HG02759 (cell line): ENCODE measurements at regions not wholly inside any gene's neighbourhood (a gene's known extent, or its start where the extent isn't known, plus 50 kb on each side); places are given as distances from the start of the nearest gene placed in this dataset.

Experiments
- ATAC-seq: cut with Tn5 transposase; IDR thresholded peaks from one replicate; pipeline ENCODE4 v1.9.1; 2021; ENCODE audit warnings: mild to moderate bottlenecking, moderate library complexity; ENCODE audit not compliant: unreplicated experiment

- ATAC-seq: no peak
These were observed 253.9 kb downstream of the TAF11L14 start for GRCh38 chr5:17888155-17888554.

- no peak for ATAC-seq
These were observed 256.2 kb downstream of the TAF11L14 start for GRCh38 chr5:17890501-17890900.

- ATAC-seq: no peak
These were observed 257.6 kb downstream of the TAF11L14 start for GRCh38 chr5:17891881-17892280.

GRCh38 chr5:17893026-17893635, 258.9 kb downstream of the TAF11L14 start:
- no peak for ATAC-seq

- ATAC-seq: no peak
These were observed 261.2 kb downstream of the TAF11L14 start for GRCh38 chr5:17895288-17896033.

GRCh38 chr5:17896605-17897004, 262.3 kb downstream of the TAF11L14 start:
- ATAC-seq: no peak

GRCh38 chr5:17897776-17898175, 263.5 kb downstream of the TAF11L14 start:
- ATAC-seq: no peak

GRCh38 chr5:17898766-17899165, 264.5 kb downstream of the TAF11L14 start:
- ATAC-seq: no peak

GRCh38 chr5:17907094-17907493, 272.8 kb downstream of the TAF11L14 start:
- peak; percentile 72 for ATAC-seq

- no peak for ATAC-seq
These were observed 276.1 kb downstream of the TAF11L14 start for GRCh38 chr5:17910318-17910717.

GRCh38 chr5:17912794-17913193, 278.5 kb downstream of the TAF11L14 start:
- no peak for ATAC-seq

- ATAC-seq: no peak
These were observed 282.2 kb downstream of the TAF11L14 start for GRCh38 chr5:17916446-17916845.

GRCh38 chr5:17917465-17917864, 283.2 kb downstream of the TAF11L14 start:
- ATAC-seq: no peak

- ATAC-seq: no peak
These were observed 284.3 kb downstream of the TAF11L14 start for GRCh38 chr5:17918373-17919104.

GRCh38 chr5:17925276-17925675, 291.0 kb downstream of the TAF11L14 start:
- no peak for ATAC-seq

- no peak for ATAC-seq
These were observed 294.3 kb downstream of the TAF11L14 start for GRCh38 chr5:17928581-17928981.

GRCh38 chr5:17929171-17929570, 294.9 kb downstream of the TAF11L14 start:
- ATAC-seq: no peak

- no peak for ATAC-seq
These were observed 296.1 kb downstream of the TAF11L14 start for GRCh38 chr5:17930346-17930745.

- ATAC-seq: no peak
These were observed 309.8 kb downstream of the TAF11L14 start for GRCh38 chr5:17944046-17944445.

GRCh38 chr5:17947029-17947428, 312.8 kb downstream of the TAF11L14 start:
- no peak for ATAC-seq

- ATAC-seq: no peak
These were observed 317.3 kb downstream of the TAF11L14 start for GRCh38 chr5:17951392-17952169.
